HG02642 (cell line): ENCODE measurements at regions not wholly inside any gene's neighbourhood (a gene's known extent, or its start where the extent isn't known, plus 50 kb on each side); places are given as distances from the start of the nearest gene placed in this dataset.

Experiments
- ATAC-seq: cut with Tn5 transposase; IDR thresholded peaks from one replicate; pipeline ENCODE4 v1.9.1; 2021; ENCODE audit warnings: mild to moderate bottlenecking; ENCODE audit not compliant: unreplicated experiment, poor library complexity

DNA sequence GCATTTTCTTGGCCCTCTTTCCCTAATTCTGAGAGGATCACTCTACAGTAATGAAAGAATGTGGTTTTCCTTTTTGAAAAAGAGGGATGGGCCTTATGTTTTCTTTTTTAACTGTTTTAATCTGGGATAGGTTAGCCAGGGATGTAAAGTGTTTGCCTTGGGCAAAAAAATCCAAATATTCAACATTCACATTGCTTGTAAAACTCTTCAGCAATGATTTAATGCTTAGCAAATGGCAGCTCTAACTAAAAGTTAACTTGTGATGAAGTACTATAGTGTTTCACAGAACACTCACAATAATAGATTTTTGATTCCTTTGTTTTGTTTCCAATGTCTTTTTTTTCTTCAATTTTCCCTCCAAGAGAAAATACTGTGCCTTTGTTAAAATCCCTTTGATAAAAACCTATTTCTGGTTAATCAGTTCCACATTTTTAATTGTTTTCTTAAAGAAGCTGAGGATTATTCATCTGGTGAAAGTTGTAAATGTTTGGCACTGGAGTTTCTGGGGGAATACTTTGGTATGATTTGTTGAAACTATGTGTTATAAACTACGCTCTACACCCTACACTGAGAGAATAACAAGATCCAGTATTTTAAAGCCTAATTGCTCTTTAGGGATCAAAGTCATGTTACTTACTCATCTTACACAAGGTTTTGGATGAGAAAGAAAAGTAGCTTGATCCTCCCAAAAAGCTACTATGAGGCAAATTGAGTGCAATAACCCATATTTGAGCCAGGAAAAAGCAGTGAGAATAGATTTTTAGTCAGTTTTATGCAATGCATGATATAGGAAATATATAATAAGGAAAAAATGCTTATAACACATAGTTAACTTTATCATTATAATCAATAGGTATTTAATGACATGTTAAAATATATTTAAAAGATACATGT, 335.8 kb downstream of the EPHA7 start:
- no peak for ATAC-seq

DNA sequence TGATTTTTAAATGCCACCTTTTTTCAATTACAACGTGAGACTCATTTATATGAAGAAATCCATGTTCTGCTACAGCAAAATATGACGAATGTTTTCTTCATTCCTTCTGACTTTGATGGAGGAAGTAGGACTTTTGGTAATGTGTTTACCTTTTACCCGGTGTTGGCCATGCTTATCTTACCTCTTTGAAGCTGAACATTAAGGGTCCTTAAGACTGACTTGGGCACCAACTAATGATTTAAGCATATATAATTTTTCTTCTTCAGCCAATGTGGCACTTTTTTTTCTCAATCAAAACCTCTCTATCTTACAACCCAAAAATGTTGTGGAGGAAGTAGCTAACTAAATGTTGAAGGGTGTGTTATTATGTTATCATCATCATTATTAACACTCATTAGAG, 337.5 kb downstream of the EPHA7 start:
- ATAC-seq: no peak

DNA sequence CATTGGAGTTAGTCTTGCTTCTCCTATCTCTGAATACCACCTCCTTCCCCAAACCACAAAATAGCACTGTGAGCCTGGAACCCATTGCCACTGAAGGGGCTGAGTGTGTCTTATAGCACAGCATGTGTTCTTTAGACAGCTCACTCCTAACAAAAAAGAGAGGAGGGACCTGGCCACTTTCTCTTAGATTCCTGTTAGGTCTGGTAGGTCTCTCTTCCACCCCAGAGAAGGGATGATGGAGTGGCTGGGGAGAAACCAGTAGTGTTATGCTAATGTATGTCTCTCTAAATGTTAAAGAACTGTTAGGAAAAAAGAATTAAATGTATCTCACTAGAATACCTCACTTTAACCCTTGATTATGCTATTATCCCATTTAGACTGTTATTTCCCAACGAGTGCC, 340.3 kb downstream of the EPHA7 start:
- no peak for ATAC-seq

DNA sequence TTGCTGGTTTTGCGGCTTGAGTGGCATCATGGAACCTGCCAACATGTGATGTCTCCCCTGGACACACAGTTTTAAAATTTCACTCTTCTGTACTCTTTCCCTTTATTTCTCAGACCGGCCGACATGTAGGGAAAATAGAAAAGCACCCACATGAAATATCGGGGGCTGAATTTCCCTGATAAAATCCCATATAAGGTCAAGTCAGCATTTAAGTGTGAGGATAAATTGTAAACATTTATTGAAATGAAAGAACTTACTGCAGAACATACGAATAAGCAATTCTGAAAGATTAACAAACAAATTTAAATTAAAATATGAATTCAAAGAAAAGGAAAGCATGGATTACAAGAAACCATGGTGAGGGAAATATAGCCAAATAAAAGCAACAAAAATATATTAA, 345.5 kb downstream of the EPHA7 start:
- no peak for ATAC-seq

DNA sequence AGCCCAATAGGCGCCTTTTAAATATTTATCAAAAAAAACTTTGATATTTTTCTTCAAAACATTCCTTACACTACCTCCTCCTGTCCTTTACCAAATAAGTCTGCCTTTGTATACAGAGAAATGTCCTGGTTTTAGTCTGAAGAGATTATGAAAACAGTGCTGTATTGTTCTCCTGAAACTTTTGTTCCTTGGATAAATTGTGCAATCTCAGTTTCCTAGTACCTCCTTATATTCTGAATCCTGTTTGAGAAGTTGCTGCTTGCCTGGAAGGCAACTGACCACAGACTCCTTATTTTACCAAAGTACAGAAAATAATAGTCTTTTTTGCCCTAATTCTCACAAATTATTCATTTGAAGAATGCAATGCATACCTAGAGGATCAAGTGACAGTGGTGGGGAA, 349.5 kb downstream of the EPHA7 start:
- ATAC-seq: no peak

DNA sequence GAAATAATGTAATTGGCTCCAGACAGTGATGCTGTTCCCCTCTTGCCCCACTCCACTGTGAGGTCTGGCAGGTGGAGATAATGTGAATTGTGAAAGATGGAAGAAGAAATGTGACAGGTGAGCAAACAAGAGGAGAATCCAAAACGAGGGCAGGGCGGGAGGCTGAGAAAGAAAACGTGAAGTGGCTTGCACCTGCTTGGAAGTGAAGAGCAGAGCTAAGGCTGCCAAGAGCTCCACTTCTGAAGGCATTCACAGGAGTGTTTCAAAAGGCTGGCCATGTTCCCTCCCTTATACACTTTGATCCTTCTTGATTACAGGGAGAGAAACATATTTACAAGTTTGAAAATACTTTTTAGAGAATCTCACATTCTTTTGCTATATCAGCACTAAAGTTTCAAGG, 359.4 kb downstream of the EPHA7 start:
- ATAC-seq: no peak

DNA sequence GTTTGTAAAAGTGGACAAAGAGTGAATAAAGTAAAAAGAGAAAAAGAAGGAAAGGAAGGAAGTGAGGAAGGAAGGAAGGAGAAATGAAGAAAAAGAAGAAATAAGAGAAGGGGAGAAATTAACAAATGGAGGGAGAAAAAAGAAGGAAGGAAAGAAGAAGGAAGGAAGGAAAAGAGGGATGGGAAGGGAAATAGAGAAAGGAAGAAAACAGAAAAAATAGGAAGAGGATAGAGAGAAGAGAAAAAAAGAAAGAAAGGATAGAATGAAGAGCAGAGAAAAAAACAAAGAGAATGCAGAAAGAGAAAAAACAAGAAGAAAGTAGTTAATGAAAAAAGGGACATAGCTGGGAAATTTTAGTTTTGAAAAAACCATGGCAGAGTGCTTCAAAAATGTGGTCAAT, 361.8 kb downstream of the EPHA7 start:
- ATAC-seq: no peak

DNA sequence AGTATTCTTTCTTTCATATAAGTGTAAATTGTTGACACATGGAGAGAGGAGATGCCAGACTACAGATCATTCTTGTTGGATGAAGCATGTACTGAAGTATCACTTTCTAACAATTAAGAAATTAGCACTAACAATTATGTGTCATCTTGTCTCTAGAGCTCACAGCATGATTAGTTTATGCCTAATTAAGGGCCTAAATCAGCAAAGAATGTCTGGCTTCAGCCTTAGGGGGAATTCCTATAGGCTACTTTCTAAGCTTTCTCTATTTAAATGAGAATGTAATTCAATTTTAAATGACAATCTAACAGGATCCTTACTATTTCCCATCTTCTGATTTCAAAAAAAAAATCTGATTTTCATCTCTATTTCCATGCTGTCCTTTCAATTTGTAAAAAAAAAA, 371.0 kb downstream of the EPHA7 start:
- no peak for ATAC-seq

DNA sequence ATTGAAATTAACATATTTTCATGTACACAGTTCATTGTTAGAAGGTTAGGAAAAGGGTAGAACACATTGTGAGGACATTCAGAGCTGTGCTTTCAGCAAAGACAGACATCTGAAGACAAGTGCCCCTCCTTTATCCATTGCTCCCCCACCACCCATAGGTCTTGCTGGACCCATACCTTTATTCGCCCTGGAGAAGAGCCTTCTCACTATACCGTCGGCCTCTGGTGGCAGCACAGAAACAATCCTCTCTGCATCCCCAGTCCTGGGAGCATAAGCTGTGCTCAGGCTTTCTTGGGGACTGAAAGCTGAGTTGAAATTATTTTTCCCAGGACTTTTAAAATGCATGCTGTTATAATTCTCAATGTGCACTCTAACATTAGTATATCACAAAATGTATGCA, 372.3 kb downstream of the EPHA7 start:
- no peak for ATAC-seq

DNA sequence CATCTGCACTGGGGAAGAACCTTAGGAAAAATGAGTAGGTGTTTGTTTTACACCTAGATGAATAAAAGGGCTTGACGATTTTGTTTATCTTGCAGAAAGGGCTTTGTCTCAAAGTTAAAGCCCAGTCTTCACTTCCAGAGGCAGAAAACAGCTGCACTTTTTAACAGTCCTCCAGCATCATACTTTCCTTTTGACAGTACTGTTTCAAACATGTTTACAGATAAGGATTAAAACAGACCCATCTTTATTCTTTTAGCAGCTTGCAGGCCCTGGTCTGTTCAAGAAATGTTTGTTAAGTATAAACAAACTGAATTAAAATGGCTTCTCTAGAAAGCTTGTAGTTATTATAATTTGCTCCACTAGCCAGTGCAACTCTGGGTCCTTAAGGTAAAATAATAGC, 374.2 kb downstream of the EPHA7 start:
- ATAC-seq: no peak

DNA sequence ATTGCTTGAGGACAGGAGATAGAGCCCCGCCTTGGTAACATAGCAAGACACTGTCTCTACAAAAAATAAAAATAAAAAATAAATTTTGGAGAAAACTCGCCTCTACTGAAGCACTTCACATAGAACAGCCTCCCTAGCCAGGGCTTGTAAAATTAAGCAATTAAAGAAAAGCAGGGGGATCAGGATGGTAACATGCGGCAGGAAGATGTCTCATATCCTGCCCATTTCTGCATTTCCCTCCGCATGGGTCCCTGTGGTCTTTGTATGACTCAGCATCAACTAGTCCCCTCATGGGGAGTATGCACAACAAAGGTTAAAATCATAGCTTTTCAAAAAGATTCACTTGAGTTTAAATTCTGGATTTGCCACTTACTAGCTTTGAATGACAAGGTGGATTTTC, 379.0 kb downstream of the EPHA7 start:
- no peak for ATAC-seq

DNA sequence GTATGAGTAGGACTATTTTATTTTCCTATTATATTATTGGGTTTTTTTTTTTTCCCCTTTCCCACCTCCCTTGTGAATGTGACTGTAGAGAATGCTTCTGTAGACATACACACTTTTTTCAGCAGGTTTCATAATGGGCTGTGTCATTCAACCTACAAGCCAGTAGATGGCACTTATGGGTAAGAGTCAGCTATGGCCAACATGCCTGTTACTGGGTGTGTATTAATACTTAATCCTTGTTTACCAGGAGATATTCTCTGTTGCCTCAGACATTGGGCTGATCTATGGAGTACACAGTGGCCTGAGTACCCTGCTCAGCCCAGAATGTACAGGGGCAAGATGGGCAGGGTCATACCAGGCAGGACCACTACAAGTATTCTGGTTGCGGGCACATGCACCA, 382.5 kb downstream of the EPHA7 start:
- peak; percentile 55 for ATAC-seq

DNA sequence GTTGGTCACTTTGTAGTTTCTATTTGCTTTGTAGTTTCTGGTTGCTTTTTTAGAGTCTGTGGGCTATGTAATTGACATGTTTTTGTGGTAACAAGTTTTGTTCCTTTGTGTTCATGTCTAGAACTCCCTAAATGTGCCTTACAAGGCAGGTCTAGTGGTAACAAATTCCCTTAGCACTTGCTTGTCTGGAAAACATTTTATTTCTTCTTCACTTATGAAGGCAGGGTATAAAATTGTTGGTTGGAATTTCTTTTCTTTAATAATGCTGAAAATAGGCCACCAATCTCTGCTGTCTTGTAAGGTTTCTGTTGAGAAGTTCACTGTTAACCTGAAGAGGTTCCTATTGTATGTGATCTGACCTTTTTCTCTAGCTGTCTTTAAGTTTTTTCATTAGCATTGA, 383.6 kb downstream of the EPHA7 start:
- ATAC-seq: no peak

DNA sequence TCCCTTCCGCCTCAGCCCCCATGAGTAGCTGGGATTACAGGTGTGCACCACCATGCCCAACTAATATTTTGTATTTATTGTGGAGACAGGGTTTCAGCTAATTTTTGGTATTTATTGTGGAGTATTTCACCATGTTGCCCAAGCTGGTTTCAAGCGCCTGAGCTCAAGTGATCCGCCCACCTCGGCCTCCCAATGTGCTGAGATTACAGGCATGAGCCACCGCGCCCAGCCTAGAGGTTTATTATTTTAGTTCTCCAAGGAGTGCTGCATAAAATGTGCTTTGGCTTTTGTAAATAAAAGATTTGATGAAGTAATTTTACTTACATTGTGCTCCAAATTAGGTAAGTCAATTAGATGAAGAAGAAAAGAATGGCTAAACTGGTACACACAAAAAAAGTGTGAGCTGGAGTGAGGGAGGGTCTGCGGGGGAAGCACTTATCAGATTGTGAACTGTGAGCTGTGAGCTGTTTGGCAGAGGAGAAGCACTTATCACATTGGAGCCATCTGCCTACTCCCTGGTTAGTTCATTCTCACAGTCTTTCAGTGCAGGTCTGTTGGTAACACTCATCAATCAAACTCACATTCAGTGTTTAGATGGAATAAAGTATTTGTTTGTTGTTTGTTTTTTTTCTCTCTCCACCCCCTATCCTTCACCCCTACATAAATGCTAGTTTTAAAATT, 398.0 kb downstream of the EPHA7 start:
- ATAC-seq: no peak

DNA sequence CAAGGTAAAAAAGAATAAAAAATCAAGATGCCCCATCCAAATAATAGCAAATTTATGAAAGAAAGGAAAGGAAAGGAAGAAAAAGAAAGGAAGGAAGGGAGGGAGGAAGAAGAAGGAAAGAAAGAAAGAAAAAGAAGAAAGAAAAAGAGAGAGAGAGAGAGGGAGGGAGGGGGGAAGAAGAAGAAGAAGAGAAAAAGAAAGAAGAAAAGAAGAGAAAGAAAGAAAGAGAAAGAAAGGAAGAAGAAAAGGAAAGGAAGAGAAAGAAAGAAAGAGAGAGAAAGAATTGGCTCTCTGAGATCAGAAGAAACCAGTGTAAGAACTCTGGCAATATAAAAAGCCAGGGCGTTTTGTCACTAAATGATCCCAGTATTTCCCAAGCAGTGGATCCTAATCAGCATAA, 401.7 kb downstream of the EPHA7 start:
- no peak for ATAC-seq

DNA sequence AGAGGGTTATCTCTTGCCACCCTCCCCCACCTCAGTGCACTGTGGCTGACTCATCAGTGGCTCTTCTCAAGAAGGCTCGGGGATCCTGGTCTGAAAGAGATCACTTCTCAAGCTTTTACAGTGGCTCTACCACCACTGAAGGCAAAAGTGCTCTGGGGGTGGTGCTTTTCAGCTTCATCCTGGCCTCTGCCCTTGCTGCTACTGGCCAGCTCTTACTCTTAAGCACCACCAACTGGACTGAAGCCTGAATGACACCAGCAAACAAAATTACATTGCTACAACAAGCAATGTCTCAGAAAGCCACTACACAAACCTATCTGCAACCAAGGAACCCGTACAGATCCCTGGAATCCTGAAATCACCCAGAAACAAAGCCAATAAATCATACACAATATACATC, 402.1 kb downstream of the EPHA7 start:
- no peak for ATAC-seq

DNA sequence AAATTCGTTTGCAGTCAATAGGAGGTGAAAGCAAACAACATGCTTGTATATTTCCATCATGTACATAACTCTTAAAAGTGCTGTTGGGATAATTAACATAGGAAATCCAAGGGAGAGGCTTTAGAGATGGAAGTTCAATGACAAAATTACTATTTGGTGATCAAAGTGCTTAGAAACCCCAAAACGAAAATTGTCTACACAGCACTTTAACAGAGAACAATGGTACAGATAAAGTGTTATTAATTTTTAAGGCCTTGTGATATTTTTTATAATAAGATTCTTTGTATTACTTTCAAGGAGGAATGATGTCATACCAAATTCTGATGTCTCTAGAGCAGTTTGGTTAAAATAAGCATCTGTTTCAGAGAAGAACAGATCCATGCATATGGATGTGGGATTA, 406.3 kb downstream of the EPHA7 start:
- ATAC-seq: no peak

DNA sequence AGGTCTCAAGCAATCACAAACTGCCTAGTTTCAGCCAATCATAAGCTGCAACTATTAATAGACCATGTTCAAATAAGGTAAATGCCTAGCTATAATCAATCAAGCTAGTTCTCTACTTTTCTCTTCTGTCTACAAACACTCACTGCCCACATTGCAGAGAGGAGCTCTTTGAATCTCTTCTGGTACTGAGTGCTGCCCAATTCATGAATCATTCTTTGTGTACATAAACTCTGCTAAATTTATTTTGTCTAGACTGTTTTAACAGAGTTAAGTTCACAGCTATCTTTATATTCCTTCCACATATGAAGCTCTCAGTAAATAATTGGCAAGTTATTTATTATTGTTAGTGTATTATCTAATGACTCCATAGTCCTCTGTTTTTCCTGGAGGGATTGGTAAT, 411.0 kb downstream of the EPHA7 start:
- no peak for ATAC-seq

DNA sequence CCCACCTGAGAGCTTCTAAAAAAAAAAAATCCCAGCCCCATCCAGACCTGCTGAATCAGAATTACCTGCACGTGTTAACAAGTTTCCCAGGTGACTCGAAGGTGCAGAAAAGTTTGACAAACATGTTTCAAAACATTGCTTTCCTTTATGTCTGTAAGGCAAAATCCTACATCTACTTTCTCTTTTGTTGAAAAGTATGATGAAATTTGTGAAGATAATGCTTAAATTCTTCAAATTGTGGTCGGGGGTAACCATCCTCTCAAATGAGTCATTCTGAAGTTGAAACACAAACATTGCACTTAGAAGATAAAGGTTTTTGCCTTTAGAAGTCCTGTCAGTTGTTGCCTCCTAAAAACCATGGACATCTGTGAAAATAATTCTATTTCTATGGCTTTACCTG, 429.7 kb downstream of the EPHA7 start:
- ATAC-seq: no peak

DNA sequence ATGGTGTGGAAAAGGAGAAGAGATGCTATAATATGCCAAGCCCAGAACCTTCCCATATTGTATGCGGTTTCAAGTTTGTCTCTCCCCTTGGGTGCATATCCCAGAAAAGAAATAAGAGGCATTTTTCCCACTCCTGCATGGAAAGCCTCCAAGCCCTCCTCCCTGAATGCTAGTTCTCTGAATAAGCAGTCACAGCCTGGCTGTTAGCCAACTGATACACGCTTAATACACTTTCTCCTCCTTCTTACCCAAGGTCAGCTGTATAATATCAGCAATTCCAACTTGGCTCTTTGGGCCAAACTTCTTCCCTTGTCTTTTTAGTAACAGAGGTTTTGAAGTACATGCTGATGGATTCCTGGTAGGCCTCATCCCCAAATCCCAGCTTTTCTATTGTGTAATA, 440.1 kb downstream of the EPHA7 start:
- ATAC-seq: no peak

DNA sequence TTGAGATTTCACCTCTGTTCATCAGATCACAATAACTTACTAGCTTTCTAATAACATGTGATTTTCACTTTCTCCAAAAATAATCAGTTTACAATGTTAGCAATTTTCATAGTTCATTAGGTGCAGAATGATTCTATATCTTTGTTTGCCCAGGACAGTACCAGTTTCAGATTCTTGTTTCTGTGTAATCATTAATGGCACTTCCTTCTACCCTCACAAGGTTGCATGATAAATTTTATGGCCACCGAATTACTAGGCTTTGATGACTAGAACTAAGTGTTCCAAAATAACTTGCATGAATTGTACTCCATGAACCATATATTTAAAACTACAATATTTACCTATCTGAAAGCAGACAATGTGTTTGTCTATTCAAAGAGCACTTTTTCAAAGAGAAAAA, 442.3 kb downstream of the EPHA7 start:
- ATAC-seq: no peak

DNA sequence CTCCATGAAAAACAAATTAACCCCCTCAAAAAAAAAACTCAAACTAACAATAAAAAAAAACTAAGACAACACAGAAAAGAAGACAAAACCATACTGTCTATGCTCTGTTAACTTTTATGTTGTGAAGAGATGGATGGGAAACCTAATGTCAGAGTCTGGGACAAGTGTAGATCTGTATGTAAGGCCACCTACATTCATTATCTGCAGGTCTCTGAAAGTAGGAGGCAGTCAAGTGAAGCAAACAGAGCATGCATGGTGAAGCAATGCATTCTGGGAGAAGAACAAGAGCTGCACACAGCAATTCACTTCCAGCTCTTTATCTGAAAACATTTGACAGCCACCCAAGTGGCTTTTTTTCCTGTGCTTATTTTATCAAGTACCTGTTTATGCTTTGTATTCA, 452.0 kb downstream of the EPHA7 start:
- no peak for ATAC-seq
